ENCODE measurements at regions not wholly inside any gene's neighbourhood (a gene's known extent, or its start where the extent isn't known, plus 50 kb on each side); places are given as distances from the start of the nearest gene placed in this dataset.

DNA sequence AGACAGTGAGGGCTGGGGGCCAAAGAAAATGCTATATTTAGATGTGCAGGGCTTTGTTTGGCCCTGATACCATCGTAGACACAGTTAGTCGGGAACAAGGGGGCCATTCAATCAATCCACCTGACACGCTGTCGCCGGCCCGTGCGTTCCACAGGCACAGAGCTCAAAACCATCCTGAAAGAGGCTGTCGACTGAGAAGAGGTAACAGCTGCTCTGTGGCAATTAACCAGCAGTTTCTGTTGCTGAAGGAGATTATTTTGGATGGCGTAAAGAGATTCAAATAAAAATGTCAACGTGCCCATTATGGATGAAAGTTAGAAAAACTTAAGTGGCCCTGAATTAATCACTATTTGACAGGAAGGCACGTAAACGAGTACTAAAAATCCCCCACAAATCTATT is 276.2 kb upstream of the IRX5 start:
- H3K27ac ChIP-seq = peak overlapping the region; percentile 59
- DNase-seq = no peak
- no peak overlapping the region for H3K4me3 ChIP-seq
- ATAC-seq = no peak
- no peaks in the 10 kb centered on the region for H3K36me3 ChIP-seq
- H3K27me3 ChIP-seq (ENCODE audit: low read depth) = no peaks in the 10 kb centered on the region
- TF ChIP-seq CTCF (IDR thresholded peaks at IDR 0.05) = no peak
- H3K4me1 ChIP-seq = peaks cover 26% of the 10 kb centered on the region
- H3K9me3 ChIP-seq = no peaks in the 10 kb centered on the region
- intact Hi-C loops (cut with DNase I) = no loop called here

GRCh38 chr16:54652201-54652770 is 278.4 kb upstream of the IRX5 start:
- intact Hi-C loops (cut with DNase I) = no loop called here
- Histone ChIP-seq H3K4me1 (peaks cover 26% of the 10 kb centered on the region), H3K27ac (peak overlapping the region; percentile 44), H3K27me3 (ENCODE audit: low read depth) (no peaks in the 10 kb centered on the region), H3K4me3 (no peak overlapping the region), H3K9me3 (no peaks in the 10 kb centered on the region), H3K36me3 (no peaks in the 10 kb centered on the region)
- ATAC-seq = no peak
- TF ChIP-seq CTCF (IDR thresholded peaks at IDR 0.05) = no peak
- no peak for DNase-seq

DNA sequence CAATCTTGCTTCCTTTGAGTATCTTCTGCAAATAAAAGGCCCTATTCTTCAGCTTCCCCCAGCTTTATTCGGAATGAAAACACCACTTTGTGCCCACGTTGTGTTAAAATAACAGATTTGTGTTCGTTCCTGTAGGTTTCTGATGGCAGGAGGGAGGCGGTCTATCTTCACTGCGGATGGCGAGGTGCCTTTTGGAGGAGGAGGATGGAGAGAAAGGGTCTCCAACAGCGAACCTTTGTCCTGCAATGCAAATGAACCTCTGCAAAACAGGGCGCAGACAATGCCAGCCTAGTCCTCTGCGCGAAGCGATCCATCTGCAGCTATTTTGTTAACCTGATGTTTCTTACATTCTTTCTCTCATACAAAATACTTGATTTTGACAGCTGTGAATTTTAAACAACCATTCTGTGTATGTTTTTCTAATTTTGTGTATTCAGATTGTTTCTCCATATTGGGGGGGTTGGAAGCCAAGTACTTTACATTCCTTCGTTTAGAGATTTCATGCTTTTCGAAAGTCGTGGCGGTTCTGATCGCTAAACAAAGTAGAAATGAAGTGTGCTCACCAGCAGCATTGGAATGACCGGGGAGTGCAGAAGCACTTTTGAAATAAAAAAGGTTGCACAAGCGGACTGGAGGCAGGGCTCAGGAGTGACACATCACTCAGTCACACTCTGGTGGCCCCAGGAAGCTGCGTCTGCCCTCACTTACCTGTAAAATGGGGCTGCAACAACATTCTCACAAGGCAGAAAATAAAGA is 279.0 kb upstream of the IRX5 start:
- DNase-seq (peak; percentile 56), ATAC-seq (peak; percentile 86 to 89)
- Histone ChIP-seq H3K27me3 (ENCODE audit: low read depth) (no peaks in the 10 kb centered on the region), H3K36me3 (no peaks in the 10 kb centered on the region), H3K4me3 (no peak overlapping the region), H3K27ac (peak overlapping the region; percentile 44), H3K9me3 (no peaks in the 10 kb centered on the region), H3K4me1 (peaks cover 30% of the 10 kb centered on the region)
- TF ChIP-seq CTCF (IDR thresholded peaks at IDR 0.05) = no peak
- intact Hi-C loops (cut with DNase I) = no loop called here

DNA sequence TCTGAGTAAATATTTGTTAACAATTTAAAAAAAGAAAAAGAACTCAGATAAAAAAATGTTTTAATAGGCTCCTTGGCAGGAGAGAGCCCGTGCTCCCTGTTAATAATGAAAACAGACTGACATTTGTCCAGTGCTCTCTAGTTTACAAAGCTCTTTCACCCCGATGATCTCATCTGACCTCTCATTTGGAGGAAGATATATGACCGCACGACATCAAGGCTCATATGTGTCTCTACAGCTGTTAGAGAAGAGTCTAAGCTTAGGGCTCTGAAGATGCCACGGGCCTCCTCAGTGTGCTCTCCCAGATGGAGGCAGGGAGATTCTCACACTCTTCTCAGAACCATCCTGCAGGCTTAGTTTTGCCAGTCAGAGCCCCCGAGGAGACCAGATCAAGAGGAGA is 280.8 kb upstream of the IRX5 start:
- ATAC-seq (no peak), DNase-seq (no peak)
- no peaks in the 10 kb centered on the region for H3K9me3 ChIP-seq
- H3K27me3 ChIP-seq (ENCODE audit: low read depth) = no peaks in the 10 kb centered on the region
- H3K4me1 ChIP-seq = peaks cover 23% of the 10 kb centered on the region
- H3K4me3 ChIP-seq = no peak overlapping the region
- no peak for TF ChIP-seq CTCF (IDR thresholded peaks at IDR 0.05)
- intact Hi-C loops (cut with DNase I) = no loop called here
- no peaks in the 10 kb centered on the region for H3K36me3 ChIP-seq
- H3K27ac ChIP-seq = no peak overlapping the region

DNA sequence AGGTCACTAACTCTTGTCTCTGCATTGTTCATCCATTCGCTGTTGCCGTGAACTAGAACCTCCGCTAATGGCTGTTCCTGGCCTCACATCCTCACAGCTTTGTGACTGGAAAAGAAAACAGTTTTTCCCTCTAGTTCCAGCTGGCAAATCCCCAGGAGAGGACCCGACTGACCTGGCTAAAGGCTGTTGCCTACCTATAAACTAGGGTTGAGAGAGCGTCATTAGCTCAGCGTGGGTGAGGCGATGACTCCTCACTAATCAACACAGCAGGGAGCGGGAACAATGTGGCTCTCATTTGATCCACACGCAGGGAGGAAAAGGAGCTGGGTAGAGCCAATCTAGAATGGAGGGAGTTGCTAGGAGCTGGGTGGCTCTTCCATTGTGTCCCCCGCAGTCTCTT is 282.1 kb upstream of the IRX5 start:
- DNase-seq (no peak), ATAC-seq (no peak)
- H3K36me3 ChIP-seq = no peaks in the 10 kb centered on the region
- H3K9me3 ChIP-seq = no peaks in the 10 kb centered on the region
- peaks cover 22% of the 10 kb centered on the region for H3K4me1 ChIP-seq
- no peak overlapping the region for H3K4me3 ChIP-seq
- no peaks in the 10 kb centered on the region for H3K27me3 ChIP-seq (ENCODE audit: low read depth)
- no peak for TF ChIP-seq CTCF (IDR thresholded peaks at IDR 0.05)
- no peak overlapping the region for H3K27ac ChIP-seq
- intact Hi-C loops (cut with DNase I) = no loop called here

Data from lower lobe of right lung (tissue), 2 donors.